CD4-positive, alpha-beta T cell treated with Interleukin-15 for 4 hours (primary cell): ENCODE measurements at regions not wholly inside any gene's neighbourhood (a gene's known extent, or its start where the extent isn't known, plus 50 kb on each side); places are given as distances from the start of the nearest gene placed in this dataset.
A peak's percentile ranks its signal among the peaks of the same experiment; 100 is the strongest.

Source experiments
- DNase-seq: peaks from one replicate; pipeline ENCODE4 v3.0.0-alpha.2; 2020; ENCODE audit warnings: low spot score

DNA sequence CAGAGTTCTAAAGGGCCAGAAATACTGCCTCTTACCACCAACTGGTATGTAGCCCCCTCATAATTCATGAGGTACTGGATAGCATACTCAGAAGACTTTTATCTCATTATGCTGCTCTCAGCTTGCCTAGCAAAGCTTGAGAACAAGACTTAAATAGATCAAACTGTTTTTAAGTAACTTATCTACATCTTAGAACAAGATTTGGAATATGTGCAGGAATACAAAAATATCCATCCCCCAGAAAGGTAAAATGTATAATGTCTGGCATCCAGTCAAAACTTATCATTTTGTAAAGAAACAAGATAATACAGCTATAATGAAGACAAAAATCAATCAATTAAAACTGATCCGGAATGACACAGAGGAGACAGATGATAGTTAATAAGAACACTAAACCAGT, 400.4 kb upstream of the TGFBR2 start:
- DNase-seq = no peak

DNA sequence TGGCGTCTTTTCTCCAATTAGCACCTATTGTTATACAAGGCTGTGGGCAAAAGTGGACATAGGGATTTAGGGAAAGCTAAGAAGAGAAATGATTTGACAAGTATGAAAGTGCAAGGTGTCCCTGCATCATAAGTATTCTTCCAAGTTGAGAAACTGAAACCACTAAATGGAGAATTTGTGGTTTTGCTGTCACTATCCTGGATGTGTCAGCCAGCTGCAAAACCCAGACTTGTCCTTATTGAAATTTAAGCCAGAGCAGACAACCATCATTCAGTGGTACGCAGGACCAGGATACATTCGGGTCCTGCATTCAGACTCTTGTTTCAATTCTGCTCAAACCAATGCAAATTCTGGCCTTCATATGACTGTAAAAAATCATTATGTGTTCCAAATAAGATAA, 384.8 kb upstream of the TGFBR2 start:
- DNase-seq = no peak

DNA sequence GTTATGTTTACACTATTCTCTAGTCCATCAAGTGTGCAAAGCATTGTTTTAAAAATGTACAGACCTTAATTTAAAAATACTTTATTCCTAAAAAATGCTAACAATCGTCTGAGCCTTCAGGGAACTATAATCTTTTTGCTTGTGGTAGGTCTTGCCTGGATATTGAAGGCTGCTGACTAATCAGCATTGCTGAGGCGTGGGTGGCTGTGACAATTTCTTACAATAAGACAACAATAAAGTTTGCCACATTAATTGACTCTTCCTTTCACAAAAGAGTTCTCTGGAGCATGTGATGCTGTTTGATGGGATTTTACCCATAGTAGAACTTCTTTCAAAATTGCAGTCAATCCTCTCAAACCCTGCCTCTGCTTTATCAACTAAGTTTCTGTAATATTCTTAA, 384.0 kb upstream of the TGFBR2 start:
- no peak for DNase-seq

DNA sequence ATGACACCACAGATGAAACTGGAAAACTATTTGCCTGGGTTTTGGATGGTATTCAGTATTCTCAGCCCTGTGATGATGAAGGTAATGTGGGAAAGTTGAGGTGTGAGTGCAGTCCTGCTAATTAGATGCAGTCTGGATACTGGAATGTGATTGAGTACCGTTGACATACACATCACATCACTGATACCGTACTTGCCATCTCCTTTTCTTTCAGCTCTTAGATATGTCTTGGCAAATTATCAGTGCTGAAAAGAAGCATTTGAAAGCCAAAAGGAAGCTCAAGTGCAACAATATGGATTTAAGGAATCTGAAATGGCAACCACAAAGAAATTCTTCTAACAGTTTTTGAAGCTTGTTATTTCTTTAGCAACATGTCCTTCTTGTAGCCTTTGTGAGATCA, 381.4 kb upstream of the TGFBR2 start:
- DNase-seq = no peak

- DNase-seq = no peak
These were observed 379.7 kb upstream of the TGFBR2 start for GRCh38 chr3:30226601-30227151.

- peak; percentile 5 for DNase-seq
These were observed 378.7 kb upstream of the TGFBR2 start for GRCh38 chr3:30227571-30228301.

- no peak for DNase-seq
These were observed 378.1 kb upstream of the TGFBR2 start for GRCh38 chr3:30228302-30228631.

- no peak for DNase-seq
These were observed 374.9 kb upstream of the TGFBR2 start for GRCh38 chr3:30231277-30232141.

GRCh38 chr3:30232142-30232541, 374.3 kb upstream of the TGFBR2 start:
- no peak for DNase-seq

DNA sequence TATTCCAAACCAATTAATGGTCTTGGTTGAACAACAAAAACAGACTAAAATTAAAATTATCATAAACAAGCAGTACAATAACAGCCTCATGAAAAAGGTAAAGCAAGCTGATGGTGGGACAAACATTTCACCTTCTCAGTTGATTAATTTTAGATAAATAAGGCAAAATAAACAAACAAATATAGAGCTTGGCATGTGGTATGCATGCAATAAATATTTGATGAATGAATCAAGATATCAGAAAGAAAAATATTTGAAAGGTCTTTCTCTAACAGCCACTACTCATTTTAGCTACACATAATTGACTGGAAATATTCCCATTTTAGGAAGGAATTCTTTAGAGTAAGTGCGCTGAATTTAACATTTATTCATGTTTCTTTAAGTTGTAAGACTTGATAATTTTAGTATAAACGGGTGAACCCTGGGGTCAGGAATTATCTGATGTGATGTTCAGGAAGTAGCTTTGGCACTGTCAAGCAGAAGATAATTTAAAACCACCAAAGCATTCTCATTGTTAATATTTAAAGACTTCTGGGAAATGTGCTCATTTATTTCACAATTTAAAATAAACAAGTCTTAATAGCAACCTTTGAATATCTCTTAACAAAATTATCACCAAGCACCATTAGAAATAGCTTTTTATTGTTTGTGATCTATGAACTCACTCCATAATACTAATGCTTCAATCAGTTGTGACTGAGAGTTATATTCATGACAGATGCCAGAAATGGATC, 372.3 kb upstream of the TGFBR2 start:
- DNase-seq = no peak

- DNase-seq = no peak
These were observed 370.4 kb upstream of the TGFBR2 start for GRCh38 chr3:30236011-30236410.

DNA sequence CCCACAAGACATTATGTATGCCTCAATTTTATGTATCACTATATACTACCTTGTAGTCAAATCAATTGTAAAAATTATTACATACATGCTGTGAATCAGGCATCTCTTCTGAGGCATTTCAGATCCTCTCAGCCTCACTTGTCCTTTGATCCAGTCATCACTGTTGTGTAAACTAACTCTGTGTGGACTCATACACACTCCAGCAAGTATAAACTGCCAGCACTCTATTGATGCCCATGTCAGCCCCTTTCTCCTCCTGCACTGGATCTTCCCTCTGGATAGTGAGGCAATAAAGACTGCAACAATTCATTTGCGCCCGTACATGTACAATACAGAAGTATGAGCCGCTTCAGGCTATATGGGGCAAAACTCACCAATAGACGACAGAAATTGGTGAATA, 364.7 kb upstream of the TGFBR2 start:
- no peak for DNase-seq

- no peak for DNase-seq
These were observed 360.4 kb upstream of the TGFBR2 start for GRCh38 chr3:30245858-30246622.

DNA sequence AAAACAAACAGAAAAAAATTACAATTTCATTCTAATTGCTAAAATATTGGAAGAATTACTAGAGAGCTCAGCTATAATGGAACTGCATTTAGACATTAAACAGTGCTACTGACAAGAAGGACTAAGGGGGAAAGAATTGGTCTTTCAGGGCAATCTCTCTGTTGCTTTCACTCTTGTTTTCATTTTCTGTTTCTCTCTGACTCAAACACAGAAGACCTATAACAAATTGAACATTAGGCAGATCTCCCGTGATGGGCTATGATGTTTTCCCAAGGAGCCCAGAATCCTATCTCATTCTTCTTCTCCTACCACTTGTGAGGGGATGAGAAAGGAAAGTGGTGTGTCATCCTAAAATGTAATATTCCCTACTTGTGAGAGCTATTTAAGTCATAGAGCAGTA, 358.0 kb upstream of the TGFBR2 start:
- no peak for DNase-seq

GRCh38 chr3:30252474-30252873, 353.9 kb upstream of the TGFBR2 start:
- no peak for DNase-seq

DNA sequence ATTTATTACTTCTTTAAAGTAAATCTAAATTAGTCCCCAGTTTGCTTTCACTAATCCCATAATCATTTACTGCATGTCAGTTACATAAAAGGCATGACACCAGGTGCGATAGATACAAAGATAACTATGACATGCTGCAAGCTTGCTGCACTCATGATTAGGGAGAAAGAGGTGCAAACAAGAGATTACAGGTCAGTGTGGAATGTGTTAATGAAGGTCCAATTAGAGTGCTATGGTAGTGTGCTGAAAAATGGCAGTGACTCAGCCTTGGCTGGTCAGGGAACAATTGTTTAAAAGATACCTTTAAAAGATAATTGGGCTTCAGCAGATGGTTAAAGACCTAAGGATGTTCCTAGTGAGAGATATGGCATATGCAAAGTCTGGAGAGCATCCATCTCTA, 352.6 kb upstream of the TGFBR2 start:
- no peak for DNase-seq

GRCh38 chr3:30256474-30256873, 349.9 kb upstream of the TGFBR2 start:
- no peak for DNase-seq

DNA sequence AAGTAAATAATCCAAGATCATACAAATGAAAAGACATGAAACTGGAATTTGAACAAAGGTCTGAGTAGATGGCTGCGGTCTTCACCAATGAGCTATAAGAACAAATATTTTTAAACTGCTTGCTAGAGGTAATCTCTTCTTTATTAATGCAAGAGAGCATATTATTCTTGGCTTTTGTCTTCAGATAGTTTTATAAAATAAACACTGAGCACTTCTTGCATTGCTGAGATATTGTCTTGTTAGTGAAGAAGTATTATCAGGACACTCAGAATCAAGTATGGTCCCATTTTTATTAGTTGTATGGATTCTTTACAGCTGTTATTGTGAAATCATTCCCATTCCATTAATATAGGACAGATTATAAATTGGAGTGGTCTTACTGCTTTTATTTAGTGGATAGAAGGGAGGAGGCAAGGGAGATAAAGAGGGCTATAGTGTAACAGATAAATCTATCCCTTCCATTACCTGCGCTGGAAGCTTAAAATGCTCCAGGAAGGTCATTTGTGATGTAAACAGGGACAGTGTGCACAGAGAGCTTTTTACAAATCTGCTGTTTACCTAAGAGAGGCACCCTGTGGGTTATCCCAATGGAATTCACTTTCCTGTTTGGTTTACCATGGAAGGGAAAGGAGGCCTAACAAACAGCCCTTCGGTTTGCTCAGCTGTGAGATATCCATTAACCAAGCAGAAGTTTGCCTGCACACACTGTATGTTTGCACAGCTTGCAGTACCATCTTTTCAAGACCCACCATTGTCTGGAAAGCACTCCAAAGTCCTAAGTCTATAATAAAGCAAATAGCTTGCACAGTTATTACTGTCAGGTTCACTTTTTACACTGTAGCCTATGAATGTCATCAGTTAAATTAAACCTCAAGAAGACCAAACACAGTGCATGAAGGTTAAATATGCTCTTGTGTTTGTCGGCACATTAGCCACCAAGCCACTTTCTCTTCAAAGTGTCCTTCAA, 347.7 kb upstream of the TGFBR2 start:
- DNase-seq = no peak

DNA sequence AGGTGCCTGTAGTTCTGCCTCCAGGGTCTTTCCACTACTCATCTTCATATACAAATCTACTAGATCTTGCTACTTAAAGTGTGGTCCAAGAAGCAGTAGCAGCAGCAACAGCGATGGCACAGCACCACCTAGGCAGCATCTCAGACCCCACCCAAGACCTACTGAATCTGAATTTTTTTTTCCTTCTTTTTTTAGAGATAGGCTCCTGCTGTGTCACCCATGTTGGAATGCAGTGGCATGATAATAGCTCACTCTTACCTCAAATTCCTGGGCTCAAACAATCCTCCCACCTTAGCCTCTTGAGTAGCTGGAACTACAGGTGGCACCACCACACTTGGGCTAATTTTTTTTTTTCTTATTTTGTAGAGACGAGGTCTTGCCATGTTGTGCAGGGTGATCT, 346.7 kb upstream of the TGFBR2 start:
- no peak for DNase-seq

GRCh38 chr3:30260762-30261161, 345.6 kb upstream of the TGFBR2 start:
- DNase-seq = no peak
